Liver (tissue), 8 donors: ENCODE measurements at regions not wholly inside any gene's neighbourhood (a gene's known extent, or its start where the extent isn't known, plus 50 kb on each side); places are given as distances from the start of the nearest gene placed in this dataset.
A peak's percentile ranks its signal among the peaks of the same experiment; 100 is the strongest.

Source experiments
- DNase-seq: peaks from one replicate; pipeline ENCODE4 v3.0.0-alpha.2; 2017; ENCODE audit warnings: low spot score
- H3K27ac ChIP-seq, 2 donors: one replicate each; pipeline ENCODE4 v1.7.0; 2013; ENCODE audit warnings: inconsistent platforms in 2 of 2, low read length in 2 of 2, control low read depth in 1 of 2, low read depth in 1 of 2, mild to moderate bottlenecking in 1 of 2
- H3K27me3 ChIP-seq, 4 donors: one replicate each; pipeline versions ENCODE4 v1.6.1 to v1.7.0; 2013; ENCODE audit warnings: low read length in 3 of 4, inconsistent platforms in 1 of 4, mild to moderate bottlenecking in 1 of 4, moderate library complexity in 1 of 4; ENCODE audit not compliant: control insufficient read depth in 4 of 4, insufficient read depth in 4 of 4
- H3K36me3 ChIP-seq, 4 donors: one replicate each; pipeline versions ENCODE4 v1.6.1 to v1.7.0; 2013; ENCODE audit warnings: low read length in 3 of 4, mild to moderate bottlenecking in 3 of 4, low read depth in 1 of 4, moderate library complexity in 1 of 4; ENCODE audit not compliant: control insufficient read depth in 4 of 4, insufficient read depth in 3 of 4
- H3K4me1 ChIP-seq, 4 donors: one replicate each; pipeline versions ENCODE4 v1.6.1 to v1.7.0; 2013; ENCODE audit warnings: low read length in 3 of 4, mild to moderate bottlenecking in 3 of 4, moderate library complexity in 1 of 4; ENCODE audit not compliant: control insufficient read depth in 4 of 4, insufficient read depth in 4 of 4
- H3K4me3 ChIP-seq, 3 donors: one replicate each; pipeline versions ENCODE4 v1.6.1 to v1.7.0; 2013; ENCODE audit warnings: low read length in 3 of 3, control low read depth in 1 of 3, low read depth in 1 of 3, mild to moderate bottlenecking in 1 of 3
- H3K9ac ChIP-seq, 2 donors: one replicate each; pipeline ENCODE4 v1.7.0; 2013; ENCODE audit warnings: low read length in 2 of 2, mild to moderate bottlenecking in 2 of 2, moderate library complexity in 2 of 2, control low read depth in 1 of 2, low read depth in 1 of 2
- H3K9me3 ChIP-seq, 4 donors: one replicate each; pipeline versions ENCODE4 v1.6.1 to v1.7.0; 2013; ENCODE audit warnings: low read length in 3 of 4; ENCODE audit not compliant: control insufficient read depth in 4 of 4
- EGR1 ChIP-seq, 2 donors: IDR thresholded peaks; 2 replicates each; pipeline ENCODE4 v1.6.1; 2016 to 2018; ENCODE audit warnings: antibody characterized with exemption in 2 of 2, low read depth in 2 of 2
- FOXA1 ChIP-seq: IDR thresholded peaks from 2 replicates; pipeline ENCODE4 v1.6.1; 2016; ENCODE audit warnings: antibody characterized with exemption
- FOXA2 ChIP-seq: IDR thresholded peaks from 2 replicates; pipeline ENCODE4 v1.6.1; 2016; ENCODE audit warnings: antibody characterized with exemption
- GABPA ChIP-seq, 2 donors: IDR thresholded peaks in 1 of 2; conservative IDR thresholded peaks in 1 of 2; 2 replicates each; pipeline ENCODE4 v1.6.1; 2016; ENCODE audit warnings: antibody characterized with exemption in 2 of 2, mild to moderate bottlenecking in 1 of 2, moderate library complexity in 1 of 2
- HNF4A ChIP-seq, 2 donors: conservative IDR thresholded peaks; 2 replicates each; pipeline ENCODE4 v1.6.1; 2016; ENCODE audit warnings: antibody characterized with exemption in 2 of 2, mild to moderate bottlenecking in 2 of 2
- HNF4G ChIP-seq: IDR thresholded peaks from 2 replicates; pipeline ENCODE4 v1.6.1; 2016; ENCODE audit warnings: antibody characterized with exemption
- JUND ChIP-seq, 2 donors: IDR thresholded peaks; 2 replicates each; pipeline ENCODE4 v1.6.1; 2016; ENCODE audit warnings: antibody characterized with exemption in 2 of 2
- NR2F2 ChIP-seq: IDR thresholded peaks from 2 replicates; pipeline ENCODE4 v1.6.1; 2016; ENCODE audit warnings: antibody characterized with exemption
- RAD21 ChIP-seq, 2 donors: IDR thresholded peaks; 2 replicates each; pipeline ENCODE4 v1.6.1; 2016; ENCODE audit warnings: antibody characterized with exemption in 2 of 2, mild to moderate bottlenecking in 2 of 2
- RXRA ChIP-seq, 2 donors: IDR thresholded peaks; 2 replicates each; pipeline ENCODE4 v1.6.1; 2017 to 2018; ENCODE audit warnings: antibody characterized with exemption in 2 of 2, mild to moderate bottlenecking in 1 of 2
- SP1 ChIP-seq: IDR thresholded peaks from 2 replicates; pipeline ENCODE4 v1.6.1; 2018; ENCODE audit warnings: antibody characterized with exemption, mild to moderate bottlenecking
- TAF1 ChIP-seq: conservative IDR thresholded peaks from 2 replicates; pipeline ENCODE4 v1.6.1; 2016; ENCODE audit warnings: antibody characterized with exemption, mild to moderate bottlenecking
- YY1 ChIP-seq: IDR thresholded peaks from 2 replicates; pipeline ENCODE4 v1.6.1; 2016; ENCODE audit warnings: antibody characterized with exemption, mild to moderate bottlenecking
- whole genome bisulfite sequencing: extraction: QIAGEN DNeasy Blood & Tissue Kit; methylation state at CpG from one replicate; pipeline ENCODE4 v1.1.7; 2013; 5-methylcytosine and 5-hydroxymethylcytosine counted together
- TF ChIP-seq, protein P1 (sequence below): IDR thresholded peaks from 2 replicates; pipeline ENCODE4 v1.6.1; 2016; ENCODE audit warnings: antibody characterized with exemption
- TF ChIP-seq, protein P2 (sequence below): IDR thresholded peaks from 2 replicates; pipeline ENCODE4 v1.6.1; 2016; ENCODE audit warnings: antibody characterized with exemption, mild to moderate bottlenecking
- TF ChIP-seq, protein P3 (sequence below): fragments of 150-350 bp; IDR thresholded peaks from 2 replicates; pipeline ENCODE4 v1.5.1; 2017; ENCODE audit warnings: improper control_type of control experiment, low read depth, low read length; ENCODE audit not compliant: missing input control
- TF ChIP-seq, protein P4 (sequence below): IDR thresholded peaks from 2 replicates; pipeline ENCODE4 v1.6.1; 2016; ENCODE audit warnings: antibody characterized with exemption
- TF ChIP-seq, protein P5 (sequence below): IDR thresholded peaks from 2 replicates; pipeline ENCODE4 v1.6.1; 2016; ENCODE audit warnings: antibody characterized with exemption
- donor health status: healthy.
- donor health status: healthy.
- donor health status: healthy.
- donor health status: healthy.
- donor health status: healthy.

DNA sequence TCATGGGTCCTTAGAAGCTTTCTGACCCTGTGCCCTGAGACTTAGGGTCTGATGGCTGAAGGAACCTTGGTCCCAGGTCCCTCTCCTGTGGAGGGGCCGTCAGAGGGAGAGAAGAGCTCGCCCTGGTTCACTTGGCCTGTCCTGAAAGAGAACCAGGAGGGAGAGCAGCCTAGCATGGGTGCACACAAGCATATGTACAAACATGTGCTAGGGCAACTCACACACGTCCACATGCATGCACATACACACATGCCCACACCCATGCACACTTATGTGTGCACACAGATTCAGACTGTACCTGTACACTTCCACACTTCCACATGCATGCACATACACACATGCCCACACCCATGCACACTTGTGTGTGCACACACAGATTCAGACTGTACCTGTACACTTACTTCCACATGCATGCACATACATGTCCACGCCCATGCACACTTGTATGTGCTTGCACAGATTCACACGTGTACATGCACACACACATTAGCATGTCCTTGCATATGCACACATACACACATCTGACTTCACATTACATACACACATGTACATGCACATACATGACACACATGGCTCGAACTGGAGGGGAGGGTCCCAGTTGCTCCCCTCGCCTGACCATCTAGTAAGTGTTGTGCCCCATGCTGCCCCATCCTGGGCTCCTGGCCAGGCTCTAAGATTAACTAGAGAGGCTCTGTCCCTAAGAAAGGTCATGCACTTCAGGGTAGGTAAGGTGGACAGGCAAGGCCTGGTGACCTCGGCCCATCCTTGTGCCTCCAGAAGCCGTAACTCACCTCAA is 122.0 kb downstream of the METRNL start:
- H3K9ac ChIP-seq: peak overlapping the region in 1 of 2 donors; percentile 33
- no peaks in the 10 kb centered on the region for H3K9me3 ChIP-seq
- H3K36me3 ChIP-seq: no peaks in the 10 kb centered on the region
- WGBS: 92% methylated on average over 9 of the region's 9 CpGs
- peaks cover 0 to 3% (median under 1%) of the 10 kb centered on the region in 4 donors for H3K4me1 ChIP-seq
- H3K27me3 ChIP-seq: no peaks in the 10 kb centered on the region
- peak overlapping the region; percentile 80 to 84 for H3K27ac ChIP-seq
- no peak overlapping the region for H3K4me3 ChIP-seq
- no peak for DNase-seq
- no peak for TF ChIP-seq SP1
- TF ChIP-seq FOXA1: no peak
- TF ChIP-seq HNF4A (conservative IDR thresholded peaks at IDR 0.05): no peak
- no peak for TF ChIP-seq HNF4G
- no peak for TF ChIP-seq RXRA (IDR thresholded peaks at IDR 0.05)

DNA sequence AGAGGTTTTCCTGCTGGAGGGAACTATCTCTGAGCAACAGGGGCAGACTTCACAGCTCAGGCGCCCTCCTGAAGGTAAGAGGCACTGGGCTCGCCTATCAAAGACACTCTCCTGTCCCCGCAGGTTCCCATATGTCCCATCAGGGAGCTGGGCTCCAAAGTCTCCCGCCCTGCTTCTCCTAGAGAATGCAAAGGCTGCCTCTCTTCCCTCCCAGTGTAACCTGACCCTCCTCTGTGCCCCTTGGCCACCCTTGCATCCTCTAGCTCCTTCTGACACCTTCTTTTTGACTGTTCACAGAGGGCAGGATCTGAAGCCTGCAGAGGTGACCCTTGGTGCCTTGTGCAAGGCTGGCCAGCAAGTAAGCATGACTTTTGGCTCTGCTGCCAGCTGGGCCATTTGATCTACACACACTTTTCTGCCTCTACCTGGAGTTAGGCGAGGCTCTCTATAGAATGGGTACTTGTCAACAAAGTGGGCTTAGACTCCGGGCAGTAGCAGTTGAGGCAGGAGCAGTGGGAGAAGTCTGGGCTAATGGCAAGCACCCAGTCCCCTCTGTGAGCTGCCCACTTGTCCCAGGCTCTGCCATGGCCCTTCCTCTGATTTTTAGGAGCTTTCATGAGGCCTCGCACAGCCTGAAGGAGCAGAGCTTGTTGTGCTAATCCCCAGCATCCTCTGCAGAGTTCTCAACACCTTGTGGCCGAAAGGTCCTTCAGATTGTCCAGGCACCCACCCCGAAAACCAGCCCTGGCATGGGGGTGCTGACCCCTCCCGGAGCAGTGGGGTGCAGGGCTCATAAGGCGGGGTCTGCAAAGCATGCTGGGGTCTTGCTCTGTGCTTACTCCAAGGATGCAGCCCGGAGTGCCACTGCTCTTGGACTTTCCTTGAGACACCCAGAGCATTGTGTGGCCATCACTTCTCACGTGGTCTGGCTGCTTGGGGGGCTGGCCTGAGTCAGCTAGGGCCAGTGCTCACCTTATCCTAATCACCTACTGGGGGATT is 122.9 kb downstream of the METRNL start:
- Histone ChIP-seq H3K27me3 (no peaks in the 10 kb centered on the region), H3K4me3 (no peak overlapping the region), H3K9ac (no peak overlapping the region), H3K27ac (peak overlapping the region in 1 of 2 donors; percentile 29), H3K9me3 (no peaks in the 10 kb centered on the region), H3K36me3 (no peaks in the 10 kb centered on the region), H3K4me1 (peaks cover 0 to 3% (median under 1%) of the 10 kb centered on the region in 4 donors)
- TF ChIP-seq, protein P1, sequence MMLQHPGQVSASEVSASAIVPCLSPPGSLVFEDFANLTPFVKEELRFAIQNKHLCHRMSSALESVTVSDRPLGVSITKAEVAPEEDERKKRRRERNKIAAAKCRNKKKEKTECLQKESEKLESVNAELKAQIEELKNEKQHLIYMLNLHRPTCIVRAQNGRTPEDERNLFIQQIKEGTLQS: no peak
- no peak for TF ChIP-seq EGR1 (IDR thresholded peaks at IDR 0.05; ENCODE audit: low read depth in 2 of 2)
- TF ChIP-seq TAF1: no peak
- TF ChIP-seq HNF4A (conservative IDR thresholded peaks at IDR 0.05): no peak
- no peak for TF ChIP-seq RXRA (IDR thresholded peaks at IDR 0.05)
- no peak for TF ChIP-seq NR2F2
- no peak for TF ChIP-seq FOXA1
- TF ChIP-seq, protein P2, sequence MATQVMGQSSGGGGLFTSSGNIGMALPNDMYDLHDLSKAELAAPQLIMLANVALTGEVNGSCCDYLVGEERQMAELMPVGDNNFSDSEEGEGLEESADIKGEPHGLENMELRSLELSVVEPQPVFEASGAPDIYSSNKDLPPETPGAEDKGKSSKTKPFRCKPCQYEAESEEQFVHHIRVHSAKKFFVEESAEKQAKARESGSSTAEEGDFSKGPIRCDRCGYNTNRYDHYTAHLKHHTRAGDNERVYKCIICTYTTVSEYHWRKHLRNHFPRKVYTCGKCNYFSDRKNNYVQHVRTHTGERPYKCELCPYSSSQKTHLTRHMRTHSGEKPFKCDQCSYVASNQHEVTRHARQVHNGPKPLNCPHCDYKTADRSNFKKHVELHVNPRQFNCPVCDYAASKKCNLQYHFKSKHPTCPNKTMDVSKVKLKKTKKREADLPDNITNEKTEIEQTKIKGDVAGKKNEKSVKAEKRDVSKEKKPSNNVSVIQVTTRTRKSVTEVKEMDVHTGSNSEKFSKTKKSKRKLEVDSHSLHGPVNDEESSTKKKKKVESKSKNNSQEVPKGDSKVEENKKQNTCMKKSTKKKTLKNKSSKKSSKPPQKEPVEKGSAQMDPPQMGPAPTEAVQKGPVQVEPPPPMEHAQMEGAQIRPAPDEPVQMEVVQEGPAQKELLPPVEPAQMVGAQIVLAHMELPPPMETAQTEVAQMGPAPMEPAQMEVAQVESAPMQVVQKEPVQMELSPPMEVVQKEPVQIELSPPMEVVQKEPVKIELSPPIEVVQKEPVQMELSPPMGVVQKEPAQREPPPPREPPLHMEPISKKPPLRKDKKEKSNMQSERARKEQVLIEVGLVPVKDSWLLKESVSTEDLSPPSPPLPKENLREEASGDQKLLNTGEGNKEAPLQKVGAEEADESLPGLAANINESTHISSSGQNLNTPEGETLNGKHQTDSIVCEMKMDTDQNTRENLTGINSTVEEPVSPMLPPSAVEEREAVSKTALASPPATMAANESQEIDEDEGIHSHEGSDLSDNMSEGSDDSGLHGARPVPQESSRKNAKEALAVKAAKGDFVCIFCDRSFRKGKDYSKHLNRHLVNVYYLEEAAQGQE: no peak
- no peak for TF ChIP-seq HNF4G
- TF ChIP-seq YY1: no peak
- TF ChIP-seq JUND (IDR thresholded peaks at IDR 0.05): no peak
- no peak for TF ChIP-seq RAD21 (IDR thresholded peaks at IDR 0.05)
- TF ChIP-seq GABPA (IDR thresholded peaks at IDR 0.05 in 1 of 2, conservative IDR thresholded peaks at IDR 0.05 in 1 of 2): no peak
- TF ChIP-seq FOXA2: no peak
- TF ChIP-seq, protein P3, sequence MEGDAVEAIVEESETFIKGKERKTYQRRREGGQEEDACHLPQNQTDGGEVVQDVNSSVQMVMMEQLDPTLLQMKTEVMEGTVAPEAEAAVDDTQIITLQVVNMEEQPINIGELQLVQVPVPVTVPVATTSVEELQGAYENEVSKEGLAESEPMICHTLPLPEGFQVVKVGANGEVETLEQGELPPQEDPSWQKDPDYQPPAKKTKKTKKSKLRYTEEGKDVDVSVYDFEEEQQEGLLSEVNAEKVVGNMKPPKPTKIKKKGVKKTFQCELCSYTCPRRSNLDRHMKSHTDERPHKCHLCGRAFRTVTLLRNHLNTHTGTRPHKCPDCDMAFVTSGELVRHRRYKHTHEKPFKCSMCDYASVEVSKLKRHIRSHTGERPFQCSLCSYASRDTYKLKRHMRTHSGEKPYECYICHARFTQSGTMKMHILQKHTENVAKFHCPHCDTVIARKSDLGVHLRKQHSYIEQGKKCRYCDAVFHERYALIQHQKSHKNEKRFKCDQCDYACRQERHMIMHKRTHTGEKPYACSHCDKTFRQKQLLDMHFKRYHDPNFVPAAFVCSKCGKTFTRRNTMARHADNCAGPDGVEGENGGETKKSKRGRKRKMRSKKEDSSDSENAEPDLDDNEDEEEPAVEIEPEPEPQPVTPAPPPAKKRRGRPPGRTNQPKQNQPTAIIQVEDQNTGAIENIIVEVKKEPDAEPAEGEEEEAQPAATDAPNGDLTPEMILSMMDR: no peak
- TF ChIP-seq, protein P4, sequence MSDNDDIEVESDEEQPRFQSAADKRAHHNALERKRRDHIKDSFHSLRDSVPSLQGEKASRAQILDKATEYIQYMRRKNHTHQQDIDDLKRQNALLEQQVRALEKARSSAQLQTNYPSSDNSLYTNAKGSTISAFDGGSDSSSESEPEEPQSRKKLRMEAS: no peak
- no peak for TF ChIP-seq SP1
- TF ChIP-seq, protein P5, sequence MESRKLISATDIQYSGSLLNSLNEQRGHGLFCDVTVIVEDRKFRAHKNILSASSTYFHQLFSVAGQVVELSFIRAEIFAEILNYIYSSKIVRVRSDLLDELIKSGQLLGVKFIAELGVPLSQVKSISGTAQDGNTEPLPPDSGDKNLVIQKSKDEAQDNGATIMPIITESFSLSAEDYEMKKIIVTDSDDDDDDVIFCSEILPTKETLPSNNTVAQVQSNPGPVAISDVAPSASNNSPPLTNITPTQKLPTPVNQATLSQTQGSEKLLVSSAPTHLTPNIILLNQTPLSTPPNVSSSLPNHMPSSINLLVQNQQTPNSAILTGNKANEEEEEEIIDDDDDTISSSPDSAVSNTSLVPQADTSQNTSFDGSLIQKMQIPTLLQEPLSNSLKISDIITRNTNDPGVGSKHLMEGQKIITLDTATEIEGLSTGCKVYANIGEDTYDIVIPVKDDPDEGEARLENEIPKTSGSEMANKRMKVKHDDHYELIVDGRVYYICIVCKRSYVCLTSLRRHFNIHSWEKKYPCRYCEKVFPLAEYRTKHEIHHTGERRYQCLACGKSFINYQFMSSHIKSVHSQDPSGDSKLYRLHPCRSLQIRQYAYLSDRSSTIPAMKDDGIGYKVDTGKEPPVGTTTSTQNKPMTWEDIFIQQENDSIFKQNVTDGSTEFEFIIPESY: no peak
- WGBS: 93% methylated on average over 13 of the region's 13 CpGs
- DNase-seq: no peak
